HG03280 (cell line): ENCODE measurements at regions not wholly inside any gene's neighbourhood (a gene's known extent, or its start where the extent isn't known, plus 50 kb on each side); places are given as distances from the start of the nearest gene placed in this dataset.

Experiments used
- ATAC-seq: cut with Tn5 transposase; IDR thresholded peaks from one replicate; pipeline ENCODE4 v1.9.1; 2021; ENCODE audit warnings: mild to moderate bottlenecking, moderate library complexity; ENCODE audit not compliant: unreplicated experiment

DNA sequence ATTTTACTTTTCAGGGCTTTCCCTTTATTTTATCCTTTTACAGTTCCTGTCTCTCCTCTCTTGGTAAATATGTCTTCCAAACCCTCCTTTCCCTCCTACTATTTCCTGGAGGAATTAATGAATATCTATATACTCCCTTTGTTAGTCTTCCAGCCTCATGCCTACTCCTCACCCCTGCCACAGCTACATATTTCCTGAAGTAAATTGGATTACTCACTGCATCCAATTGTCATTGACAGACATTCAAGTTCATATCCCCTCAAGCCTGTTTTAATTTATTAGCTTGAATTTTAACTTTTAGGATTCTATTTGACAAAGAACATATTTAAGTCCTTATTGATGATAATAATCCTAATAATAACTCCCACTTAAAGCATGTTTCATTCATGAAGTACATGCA lies 314.5 kb downstream of the TMEM161B start:
- ATAC-seq = no peak

- no peak for ATAC-seq
Observed at GRCh38 chr5:87951661-87952060, 317.0 kb downstream of the TMEM161B start.

DNA sequence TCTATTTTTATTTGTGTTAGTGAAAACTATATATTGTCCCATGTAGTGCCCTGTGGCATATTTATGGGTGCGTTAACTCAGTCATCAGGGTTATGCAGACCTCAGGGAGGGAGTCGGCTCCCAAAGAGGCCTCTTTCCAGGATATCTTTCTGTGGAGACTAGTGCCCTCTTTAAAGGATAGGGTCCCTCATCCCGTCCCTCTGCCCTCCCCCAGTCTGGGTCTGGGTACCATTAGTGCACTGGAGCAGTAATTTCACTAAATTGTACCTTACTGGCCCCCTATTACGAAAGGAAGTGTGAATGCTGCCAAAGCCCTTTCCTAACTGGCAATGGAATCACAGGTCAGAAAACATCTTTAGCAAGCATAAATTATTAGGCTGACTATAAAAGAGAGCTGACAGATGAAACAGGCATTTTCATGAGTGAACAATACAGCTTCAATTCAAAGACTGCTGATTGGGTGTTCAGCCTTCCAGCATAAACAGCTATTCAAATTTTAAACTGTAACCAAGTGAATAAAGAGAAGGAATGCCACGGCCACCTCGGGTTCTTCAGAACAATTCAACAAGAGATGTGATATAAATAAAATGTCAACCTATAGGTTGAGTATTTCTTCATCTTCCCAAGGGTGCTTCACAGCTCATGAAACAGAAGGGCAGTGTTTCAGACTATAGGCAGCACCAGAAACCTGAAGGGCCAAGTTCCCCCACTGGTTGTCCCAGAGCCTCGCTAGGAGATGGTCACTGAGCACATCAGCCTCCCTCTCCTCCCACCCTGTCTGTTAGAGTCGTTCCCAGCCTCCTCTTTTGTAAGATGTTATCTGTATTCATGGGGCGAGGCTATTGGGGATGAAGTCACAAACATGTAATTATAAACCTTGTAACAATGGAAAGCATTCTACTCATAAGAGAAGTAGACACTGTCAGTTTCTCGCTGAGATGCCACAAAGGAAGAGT lies 318.7 kb downstream of the TMEM161B start:
- no peak for ATAC-seq

DNA sequence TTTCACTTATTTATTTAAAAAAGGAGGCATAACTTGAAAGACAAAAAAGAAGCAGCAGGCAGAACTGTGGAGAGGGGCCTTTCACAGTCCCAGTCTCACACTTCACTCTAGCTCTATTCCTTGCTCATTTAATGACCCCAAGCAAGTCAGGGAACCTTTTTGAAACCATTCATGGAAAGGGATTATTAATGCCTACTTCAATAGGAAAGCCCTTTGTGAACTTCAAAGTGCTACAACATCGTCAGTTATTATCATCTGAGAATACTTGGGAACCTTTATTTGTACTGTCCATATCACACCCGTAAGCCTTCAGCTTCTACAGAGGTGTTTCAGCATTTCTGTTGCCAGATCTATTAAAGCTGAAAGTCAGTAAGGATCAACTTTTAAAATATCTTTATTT lies 320.2 kb downstream of the TMEM161B start:
- ATAC-seq = no peak

- no peak for ATAC-seq
Observed at GRCh38 chr5:87946271-87946670, 322.4 kb downstream of the TMEM161B start.

GRCh38 chr5:87945286-87945650 lies 323.4 kb downstream of the TMEM161B start:
- no peak for ATAC-seq

DNA sequence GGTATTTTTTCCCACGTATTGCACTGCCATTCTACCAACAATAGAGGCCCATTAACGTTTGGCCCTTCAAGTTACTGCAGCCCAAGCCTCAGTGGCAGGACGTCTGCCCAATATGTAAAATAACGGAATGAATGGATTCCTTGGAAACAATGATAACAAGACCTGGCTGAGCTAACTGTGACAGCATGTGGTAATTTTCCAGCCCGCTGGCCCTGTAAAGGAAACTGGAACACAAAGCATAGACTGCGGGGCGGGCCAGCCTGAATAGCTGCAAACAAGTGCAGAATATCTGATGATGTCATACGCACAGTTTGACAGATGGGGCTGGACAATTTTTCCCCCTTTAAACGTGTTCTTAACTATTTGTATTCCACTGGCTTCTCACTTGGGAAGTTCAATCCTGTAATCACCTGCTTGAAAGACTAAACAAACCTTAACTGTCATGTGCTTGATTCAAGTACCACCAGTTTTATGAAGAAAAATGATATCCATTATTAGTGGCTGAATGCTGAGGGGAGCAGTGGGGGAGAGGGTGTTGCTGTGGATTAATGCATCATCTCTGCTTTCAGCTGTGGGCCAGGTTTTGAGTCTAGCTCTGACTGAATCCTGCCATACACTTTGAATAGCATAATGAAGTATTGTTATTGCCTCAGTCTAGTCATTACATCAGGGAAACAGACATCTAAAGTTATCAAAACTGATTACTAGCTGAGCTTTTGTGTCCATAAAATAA lies 323.9 kb downstream of the TMEM161B start:
- no peak for ATAC-seq

GRCh38 chr5:87940775-87941174 lies 327.9 kb downstream of the TMEM161B start:
- no peak for ATAC-seq

- no peak for ATAC-seq
Observed at GRCh38 chr5:87936667-87937066, 332.0 kb downstream of the TMEM161B start.

- no peak for ATAC-seq
Observed at GRCh38 chr5:87924436-87924835, 344.2 kb downstream of the TMEM161B start.

GRCh38 chr5:87916320-87916719 lies 352.3 kb downstream of the TMEM161B start:
- ATAC-seq = no peak

DNA sequence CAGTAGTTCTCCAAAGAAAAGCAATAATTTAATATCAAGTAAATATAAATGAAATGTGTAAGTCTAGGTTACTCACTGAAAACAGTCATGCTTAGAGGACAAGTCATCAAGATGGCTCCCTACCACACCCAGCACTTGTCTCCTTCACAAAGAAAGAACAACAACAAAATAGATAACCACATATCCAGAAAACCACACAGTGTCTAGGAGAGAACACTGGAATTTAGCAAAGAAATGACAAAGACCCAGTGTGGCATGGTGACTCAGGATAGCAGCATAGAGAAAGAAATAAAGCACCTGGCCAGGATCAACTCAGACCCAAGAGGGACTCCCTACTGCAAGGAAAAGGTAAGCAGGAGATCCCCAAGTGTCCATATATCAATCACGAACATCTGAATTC lies 356.2 kb downstream of the TMEM161B start:
- no peak for ATAC-seq

- ATAC-seq = no peak
Observed at GRCh38 chr5:87909382-87909781, 359.3 kb downstream of the TMEM161B start.

- ATAC-seq = no peak
Observed at GRCh38 chr5:87906962-87907361, 361.7 kb downstream of the TMEM161B start.

DNA sequence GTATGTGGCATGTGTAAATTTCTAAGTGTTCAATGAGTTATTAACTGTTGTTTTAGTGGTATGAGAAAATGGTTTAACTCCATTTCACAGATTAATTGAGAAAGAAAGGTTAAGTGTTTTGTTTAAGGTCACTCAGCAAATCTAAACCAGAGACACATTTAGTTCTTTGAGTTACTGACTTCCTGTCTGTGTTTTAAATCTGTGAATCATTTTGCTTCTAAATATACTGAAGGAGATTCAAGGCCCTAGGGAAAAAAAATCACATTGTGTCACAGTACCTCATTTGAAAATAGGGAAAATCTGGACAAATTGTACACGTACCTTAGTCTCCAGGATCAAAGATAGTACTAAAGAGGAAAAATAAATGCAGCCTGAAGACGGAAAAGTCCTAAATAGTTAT lies 368.2 kb downstream of the TMEM161B start:
- ATAC-seq = no peak

GRCh38 chr5:87899721-87900131 lies 368.9 kb downstream of the TMEM161B start:
- ATAC-seq = no peak

- no peak for ATAC-seq
Observed at GRCh38 chr5:87899208-87899661, 369.4 kb downstream of the TMEM161B start.

DNA sequence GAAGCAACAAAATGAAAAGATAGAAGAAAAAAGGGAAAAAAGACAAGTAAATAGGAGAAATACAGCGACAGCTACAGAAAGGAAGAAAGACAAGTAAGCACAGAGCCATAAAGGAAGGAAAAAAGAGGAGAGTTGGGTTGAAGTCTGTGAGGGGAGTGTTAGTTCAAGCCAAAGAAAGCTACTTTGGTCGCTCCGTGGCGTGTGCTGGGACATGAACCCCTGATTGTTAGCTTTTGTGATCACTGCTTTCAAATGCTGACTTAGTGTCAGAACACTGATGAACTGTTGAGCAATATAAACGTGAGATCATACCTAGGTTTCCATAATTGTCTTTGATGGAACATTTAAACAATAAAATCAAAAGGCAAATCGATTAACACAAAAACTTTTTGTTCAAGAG lies 370.1 kb downstream of the TMEM161B start:
- no peak for ATAC-seq

DNA sequence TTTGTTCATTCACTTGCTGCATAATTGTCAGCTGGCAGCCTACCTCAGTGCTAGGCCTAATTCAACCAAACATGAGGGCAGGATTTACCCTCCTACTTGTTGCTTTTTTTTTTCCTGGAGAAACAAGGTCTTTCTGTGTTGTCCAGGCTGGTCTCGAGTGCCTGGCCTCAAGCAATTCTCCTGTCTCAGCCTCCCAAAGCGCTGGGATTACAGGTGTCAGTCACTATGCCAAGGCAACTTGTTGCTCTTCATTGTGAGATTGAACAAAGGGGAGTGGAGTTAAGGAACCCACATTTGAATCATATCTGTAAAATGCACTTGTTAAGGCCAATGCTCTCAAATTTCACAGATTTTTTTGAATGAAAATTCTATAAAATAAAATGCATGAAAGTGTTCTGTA lies 380.5 kb downstream of the TMEM161B start:
- ATAC-seq = no peak

DNA sequence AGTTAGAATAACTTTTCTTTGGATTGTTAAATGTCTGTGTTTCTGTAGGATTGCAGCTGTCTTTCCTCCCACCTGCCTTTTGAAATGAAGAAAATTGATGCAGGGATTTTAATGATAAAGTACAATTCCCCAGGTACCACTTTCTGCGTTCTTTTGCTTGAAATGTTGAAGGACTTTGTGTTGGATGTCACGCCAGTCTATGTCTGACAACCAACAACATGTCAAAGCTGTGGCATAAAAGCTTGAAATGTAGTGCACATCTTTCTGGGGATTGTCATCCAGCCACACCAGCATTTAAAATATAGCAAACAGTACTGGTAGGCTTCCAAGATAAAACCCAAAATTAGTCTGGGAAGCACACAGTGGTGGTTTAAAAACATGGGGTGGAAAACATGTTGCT lies 381.4 kb downstream of the TMEM161B start:
- ATAC-seq = no peak

- no peak for ATAC-seq
Observed at GRCh38 chr5:87886164-87886563, 382.5 kb downstream of the TMEM161B start.

GRCh38 chr5:87885758-87886157 lies 382.9 kb downstream of the TMEM161B start:
- no peak for ATAC-seq
